Testis (tissue), 2 donors: ENCODE measurements at regions not wholly inside any gene's neighbourhood (a gene's known extent, or its start where the extent isn't known, plus 50 kb on each side); places are given as distances from the start of the nearest gene placed in this dataset.

ENCODE experiments used
- DNase-seq: peaks from one replicate; pipeline ENCODE4 v3.0.0-alpha.2; 2019
- H3K27ac ChIP-seq, 2 donors: fragments of 200-600 bp; sonication (generic); one replicate each; pipeline ENCODE4 v1.5.1; 2019
- H3K27me3 ChIP-seq: fragments of 200-600 bp; sonication (generic); one replicate; pipeline ENCODE4 v1.5.1; 2019
- H3K36me3 ChIP-seq: fragments of 200-600 bp; sonication (generic); one replicate; pipeline ENCODE4 v1.5.1; 2017; ENCODE audit warnings: low read depth; ENCODE audit errors: missing control alignments
- H3K4me1 ChIP-seq: fragments of 200-600 bp; sonication (generic); one replicate; pipeline ENCODE4 v1.5.1; 2019
- H3K4me3 ChIP-seq, 2 donors: fragments of 200-600 bp; sonication (generic); one replicate each; pipeline ENCODE4 v1.5.1; 2017 to 2019
- H3K9me3 ChIP-seq: fragments of 200-600 bp; sonication (generic); one replicate; pipeline ENCODE4 v1.5.1; 2017
- CTCF ChIP-seq, 3 experiments: fragments of 450-650 bp in 2 of 3; fragments of 200-600 bp in 1 of 3; sonication (generic) in 1 of 3; IDR thresholded peaks; one replicate each; pipeline ENCODE4 v1.5.1; 2016 to 2019; ENCODE audit warnings: antibody characterized with exemption in 3 of 3, mild to moderate bottlenecking in 2 of 3, moderate library complexity in 1 of 3
- POLR2A ChIP-seq: fragments of 450-650 bp; IDR thresholded peaks from one replicate; pipeline ENCODE4 v1.6.1; 2017; ENCODE audit warnings: antibody characterized with exemption, mild to moderate bottlenecking, moderate library complexity
- WGBS, 2 donors: methylation state at CpG; one replicate each; pipeline ENCODE4 v1.1.5; 2018; 5-methylcytosine and 5-hydroxymethylcytosine counted together
- intact Hi-C: fragments of 100-400 bp; cut with DNase I; formaldehyde crosslinking; loops from one replicate; pipeline ENCODE4 v1.15.1; 2023; ENCODE audit warnings: low total_unique reads

- no peaks in the 10 kb centered on the region for H3K9me3 ChIP-seq
- no peak for DNase-seq
- 67 to 72% methylated on average over 12 of the region's 12 CpGs for WGBS, 2 donors
- no peaks in the 10 kb centered on the region for H3K27me3 ChIP-seq
- no peaks in the 10 kb centered on the region for H3K36me3 ChIP-seq
- TF ChIP-seq CTCF (IDR thresholded peaks at IDR 0.05) (no peak), POLR2A (no peak)
- no peak overlapping the region for H3K4me3 ChIP-seq
- no peaks in the 10 kb centered on the region for H3K4me1 ChIP-seq
- intact Hi-C loops, result no loop called here
- H3K27ac ChIP-seq, result no peak overlapping the region
Observed at GRCh38 chr15:62928242-62928999, 114.1 kb upstream of the TPM1 start.

DNA sequence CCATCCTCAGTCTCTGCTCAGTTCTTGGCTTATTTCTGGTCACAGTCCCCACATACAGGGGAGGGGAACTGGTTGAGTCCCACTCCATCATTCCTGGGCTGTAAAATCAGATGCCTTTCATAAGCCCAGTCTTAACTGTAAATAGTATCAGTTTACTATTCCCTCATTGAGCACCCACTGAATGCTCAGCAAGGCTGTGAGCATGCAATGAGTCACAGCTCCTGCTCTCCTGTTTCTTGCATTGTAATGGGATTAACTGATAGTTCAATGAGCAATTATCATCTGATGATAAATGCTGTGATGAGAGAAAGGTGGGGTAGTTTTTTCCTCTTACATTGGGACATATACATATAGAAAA, 113.6 kb upstream of the TPM1 start:
- H3K4me1 ChIP-seq, result no peaks in the 10 kb centered on the region
- H3K27me3 ChIP-seq, result no peaks in the 10 kb centered on the region
- no peak for TF ChIP-seq POLR2A
- no peak for TF ChIP-seq CTCF (IDR thresholded peaks at IDR 0.05)
- no peak for DNase-seq
- intact Hi-C loops, result no loop called here
- H3K36me3 ChIP-seq, result no peaks in the 10 kb centered on the region
- no peaks in the 10 kb centered on the region for H3K9me3 ChIP-seq
- H3K27ac ChIP-seq, result no peak overlapping the region
- no peak overlapping the region for H3K4me3 ChIP-seq

GRCh38 chr15:62931650-62932049, 110.9 kb upstream of the TPM1 start:
- Histone ChIP-seq H3K9me3 (no peaks in the 10 kb centered on the region), H3K4me1 (no peaks in the 10 kb centered on the region), H3K4me3 (no peak overlapping the region), H3K36me3 (no peaks in the 10 kb centered on the region), H3K27me3 (no peaks in the 10 kb centered on the region), H3K27ac (no peak overlapping the region)
- DNase-seq, result no peak
- 90 to 91% methylated on average over 1 of the region's 1 CpG for WGBS, 2 donors
- TF ChIP-seq CTCF (IDR thresholded peaks at IDR 0.05) (no peak), POLR2A (no peak)
- intact Hi-C loops, result no loop called here

DNA sequence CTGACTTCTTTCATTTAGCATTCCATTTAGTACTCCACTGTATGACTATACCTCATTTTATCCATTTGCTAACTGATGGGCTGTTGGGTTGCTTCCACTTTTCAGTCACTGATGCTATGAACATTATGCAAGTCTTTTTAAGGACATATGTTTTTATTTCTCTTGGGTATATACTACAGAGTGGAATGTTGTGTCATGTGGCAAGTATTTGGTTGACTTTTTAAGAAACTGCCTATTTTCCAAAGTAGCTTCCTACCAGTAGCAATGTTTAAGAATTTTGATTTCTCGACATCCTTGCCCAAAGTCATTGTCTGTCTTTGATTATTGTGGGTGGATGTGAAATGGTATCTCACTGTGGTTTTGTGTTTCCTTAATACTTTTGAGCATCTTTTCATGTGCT, 110.1 kb upstream of the TPM1 start:
- intact Hi-C loops, result no loop called here
- Histone ChIP-seq H3K27ac (no peak overlapping the region), H3K36me3 (no peaks in the 10 kb centered on the region), H3K27me3 (no peaks in the 10 kb centered on the region), H3K4me1 (no peaks in the 10 kb centered on the region), H3K9me3 (no peaks in the 10 kb centered on the region), H3K4me3 (no peak overlapping the region)
- DNase-seq, result no peak
- WGBS, 2 donors, result 0 to 43% methylated on average over 1 of the region's 1 CpG
- TF ChIP-seq CTCF (IDR thresholded peaks at IDR 0.05) (no peak), POLR2A (no peak)

GRCh38 chr15:62933386-62933785, 109.2 kb upstream of the TPM1 start:
- no peaks in the 10 kb centered on the region for H3K4me1 ChIP-seq
- H3K36me3 ChIP-seq, result no peaks in the 10 kb centered on the region
- 24 to 68% methylated on average over 2 of the region's 2 CpGs for WGBS, 2 donors
- intact Hi-C loops, result no loop called here
- no peak for DNase-seq
- TF ChIP-seq POLR2A (no peak), CTCF (IDR thresholded peaks at IDR 0.05) (no peak)
- H3K27ac ChIP-seq, result no peak overlapping the region
- H3K27me3 ChIP-seq, result no peaks in the 10 kb centered on the region
- no peaks in the 10 kb centered on the region for H3K9me3 ChIP-seq
- H3K4me3 ChIP-seq, result no peak overlapping the region
